ENCODE measurements at regions not wholly inside any gene's neighbourhood (a gene's known extent, or its start where the extent isn't known, plus 50 kb on each side); places are given as distances from the start of the nearest gene placed in this dataset.

- H2AFZ ChIP-seq (ENCODE audit: control insufficient read depth, low read depth, low read length), result no peak overlapping the region
- SMC1A ChIA-PET (ENCODE audit: uncharacterized antibody, unreplicated experiment), result interaction anchor here (1.1 kb wide), 2 partner anchors 8 to 52 kb away, joined by 3 read pairs; no protein-coding TSS in a partner anchor
- intact Hi-C loops (cut with micrococcal nuclease; ENCODE audit: unreplicated experiment), result no loop called here
Observed at GRCh38 chr5:167767795-167768194, 523.6 kb upstream of the WWC1 start.

More at GRCh38 chr5:167767795-167768194, 523.6 kb upstream of the WWC1 start:
- no peaks in the 10 kb centered on the region for H4K20me1 ChIP-seq (ENCODE audit: control insufficient read depth, insufficient read depth)
- no peak overlapping the region for H3K27ac ChIP-seq (ENCODE audit: control insufficient read depth, insufficient read depth)
- FAIRE-seq, result no peak
- ChIA-PET POLR2A (no interaction called here), RAD21 (ENCODE audit: unreplicated experiment) (no interaction called here), CTCF (no interaction called here)
- H3K27me3 ChIP-seq (replicated peaks in 1 of 2; ENCODE audit: control insufficient read depth in 2 of 2, insufficient read depth in 2 of 2, low read length in 1 of 2), result no peaks in the 10 kb centered on the region; a peak in 1 of 4 replicates
- no peaks in the 10 kb centered on the region for H3K79me2 ChIP-seq (ENCODE audit: control insufficient read depth, insufficient read depth, low read length)
- TF ChIP-seq IRF4 (IDR thresholded peaks at IDR 0.05; ENCODE audit: low read depth, low read length) (no peak), CEBPB (IDR thresholded peaks at IDR 0.05; ENCODE audit: borderline replicate concordance in 1 of 2, low read depth in 2 of 2, low read length in 2 of 2) (no peak), JUND (IDR thresholded peaks at IDR 0.05; ENCODE audit: low read depth, low read length) (no peak), FOXK2 (IDR thresholded peaks at IDR 0.05) (no peak), TCF7 (IDR thresholded peaks at IDR 0.05; ENCODE audit: borderline replicate concordance) (no peak), POLR2AphosphoS5 (IDR thresholded peaks at IDR 0.05; ENCODE audit: low read length) (no peak), ATF3 (IDR thresholded peaks at IDR 0.05; ENCODE audit: borderline replicate concordance, extremely low read depth, low read depth, low read length) (no peak), ZSCAN29 (IDR thresholded peaks at IDR 0.05) (no peak)
- TF ChIP-seq, protein P1, sequence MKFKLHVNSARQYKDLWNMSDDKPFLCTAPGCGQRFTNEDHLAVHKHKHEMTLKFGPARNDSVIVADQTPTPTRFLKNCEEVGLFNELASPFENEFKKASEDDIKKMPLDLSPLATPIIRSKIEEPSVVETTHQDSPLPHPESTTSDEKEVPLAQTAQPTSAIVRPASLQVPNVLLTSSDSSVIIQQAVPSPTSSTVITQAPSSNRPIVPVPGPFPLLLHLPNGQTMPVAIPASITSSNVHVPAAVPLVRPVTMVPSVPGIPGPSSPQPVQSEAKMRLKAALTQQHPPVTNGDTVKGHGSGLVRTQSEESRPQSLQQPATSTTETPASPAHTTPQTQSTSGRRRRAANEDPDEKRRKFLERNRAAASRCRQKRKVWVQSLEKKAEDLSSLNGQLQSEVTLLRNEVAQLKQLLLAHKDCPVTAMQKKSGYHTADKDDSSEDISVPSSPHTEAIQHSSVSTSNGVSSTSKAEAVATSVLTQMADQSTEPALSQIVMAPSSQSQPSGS (IDR thresholded peaks at IDR 0.05; ENCODE audit: low read length), result no peak
- no peak for DNase-seq (ENCODE audit: low read depth, low spot score)
- in situ Hi-C loops (cut with MboI), result no loop called here
- H3K4me3 ChIP-seq, result no peak overlapping the region
- ATAC-seq, result no peak
- H3K36me3 ChIP-seq (ENCODE audit: control insufficient read depth in 2 of 2, insufficient read depth in 2 of 2, low read length in 1 of 2), result no peaks in the 10 kb centered on the region
- H3K4me2 ChIP-seq (ENCODE audit: control insufficient read depth, insufficient read depth), result no peak overlapping the region
- BruUV-seq (replicated peaks), result no TSS peak
- WGBS (ENCODE audit: insufficient coverage, insufficient replicate concordance, low lambda C conversion rate, missing lambda C conversion rate), result 39% methylated on average over 4 of the region's 4 CpGs
- H3K9ac ChIP-seq (ENCODE audit: control insufficient read depth, insufficient read depth, low read length), result no peak overlapping the region
- H3K4me1 ChIP-seq (ENCODE audit: control insufficient read depth, insufficient read depth, low read length), result no peaks in the 10 kb centered on the region
- H3K9me3 ChIP-seq (replicated peaks; ENCODE audit: control insufficient read depth, insufficient read depth, low read length), result no peaks in the 10 kb centered on the region

Data from GM12878 (cell line).